HUES48 (cell line): ENCODE measurements at regions not wholly inside any gene's neighbourhood (a gene's known extent, or its start where the extent isn't known, plus 50 kb on each side); places are given as distances from the start of the nearest gene placed in this dataset.

Source experiments
- H3K27ac ChIP-seq: one replicate; pipeline ENCODE4 v1.7.0; 2013; ENCODE audit warnings: low read depth, low read length, inconsistent platforms
- H3K27me3 ChIP-seq: 2 replicates; pipeline ENCODE4 v1.6.1; 2013; ENCODE audit warnings: mild to moderate bottlenecking, low read length; ENCODE audit not compliant: control insufficient read depth, insufficient read depth
- H3K36me3 ChIP-seq: 2 replicates; pipeline ENCODE4 v1.6.1; 2013; ENCODE audit warnings: low read length; ENCODE audit not compliant: control insufficient read depth, insufficient read depth
- H3K4me1 ChIP-seq: 2 replicates; pipeline ENCODE4 v1.6.1; 2013; ENCODE audit warnings: mild to moderate bottlenecking, low read length; ENCODE audit not compliant: control insufficient read depth, insufficient read depth
- H3K4me3 ChIP-seq: 2 replicates; pipeline ENCODE4 v1.5.1; 2013; ENCODE audit warnings: mild to moderate bottlenecking, low read depth, low read length
- H3K9ac ChIP-seq: 2 replicates; pipeline ENCODE4 v1.6.1; 2013; ENCODE audit warnings: mild to moderate bottlenecking, low read depth, low read length, moderate library complexity
- H3K9me3 ChIP-seq: 2 replicates; pipeline ENCODE4 v1.6.1; 2013; ENCODE audit warnings: low read length; ENCODE audit not compliant: control insufficient read depth, insufficient read depth

GRCh38 chr22:48870436-48870835 lies 957.2 kb downstream of the BRD1 start:
- Histone ChIP-seq H3K36me3 (no peaks in the 10 kb centered on the region), H3K27me3 (no peaks in the 10 kb centered on the region), H3K9me3 (no peaks in the 10 kb centered on the region), H3K27ac (no peak overlapping the region), H3K4me1 (no peaks in the 10 kb centered on the region), H3K4me3 (no peak overlapping the region), H3K9ac (no peak overlapping the region)

GRCh38 chr22:48869788-48870187 lies 957.9 kb downstream of the BRD1 start:
- Histone ChIP-seq H3K9me3 (no peaks in the 10 kb centered on the region), H3K4me1 (no peaks in the 10 kb centered on the region), H3K27ac (no peak overlapping the region), H3K4me3 (no peak overlapping the region), H3K27me3 (no peaks in the 10 kb centered on the region), H3K9ac (no peak overlapping the region), H3K36me3 (no peaks in the 10 kb centered on the region)

GRCh38 chr22:48869161-48869560 lies 958.5 kb downstream of the BRD1 start:
- H3K27me3 ChIP-seq: no peaks in the 10 kb centered on the region
- H3K9ac ChIP-seq: no peak overlapping the region
- no peaks in the 10 kb centered on the region for H3K9me3 ChIP-seq
- H3K4me3 ChIP-seq: no peak overlapping the region
- no peak overlapping the region for H3K27ac ChIP-seq
- no peaks in the 10 kb centered on the region for H3K4me1 ChIP-seq
- H3K36me3 ChIP-seq: no peaks in the 10 kb centered on the region

GRCh38 chr22:48868554-48868953 lies 959.1 kb downstream of the BRD1 start:
- no peak overlapping the region for H3K27ac ChIP-seq
- no peaks in the 10 kb centered on the region for H3K27me3 ChIP-seq
- no peak overlapping the region for H3K4me3 ChIP-seq
- H3K9ac ChIP-seq: no peak overlapping the region
- no peaks in the 10 kb centered on the region for H3K4me1 ChIP-seq
- no peaks in the 10 kb centered on the region for H3K9me3 ChIP-seq
- no peaks in the 10 kb centered on the region for H3K36me3 ChIP-seq

- no peaks in the 10 kb centered on the region for H3K27me3 ChIP-seq
- no peaks in the 10 kb centered on the region for H3K9me3 ChIP-seq
- no peaks in the 10 kb centered on the region for H3K4me1 ChIP-seq
- no peaks in the 10 kb centered on the region for H3K36me3 ChIP-seq
- no peak overlapping the region for H3K4me3 ChIP-seq
- no peak overlapping the region for H3K9ac ChIP-seq
- no peak overlapping the region for H3K27ac ChIP-seq
Measured at GRCh38 chr22:48867891-48868290, 959.8 kb downstream of the BRD1 start.

- no peaks in the 10 kb centered on the region for H3K4me1 ChIP-seq
- no peaks in the 10 kb centered on the region for H3K27me3 ChIP-seq
- no peak overlapping the region for H3K4me3 ChIP-seq
- no peak overlapping the region for H3K9ac ChIP-seq
- no peak overlapping the region for H3K27ac ChIP-seq
- no peaks in the 10 kb centered on the region for H3K36me3 ChIP-seq
- no peaks in the 10 kb centered on the region for H3K9me3 ChIP-seq
Measured at GRCh38 chr22:48866906-48867681, 960.6 kb downstream of the BRD1 start.

- H3K9me3 ChIP-seq: no peaks in the 10 kb centered on the region
- no peaks in the 10 kb centered on the region for H3K36me3 ChIP-seq
- no peak overlapping the region for H3K9ac ChIP-seq
- H3K4me3 ChIP-seq: no peak overlapping the region
- no peaks in the 10 kb centered on the region for H3K4me1 ChIP-seq
- no peak overlapping the region for H3K27ac ChIP-seq
- H3K27me3 ChIP-seq: no peaks in the 10 kb centered on the region
Measured at GRCh38 chr22:48864748-48865147, 962.9 kb downstream of the BRD1 start.

- H3K27me3 ChIP-seq: no peaks in the 10 kb centered on the region
- H3K4me1 ChIP-seq: no peaks in the 10 kb centered on the region
- no peak overlapping the region for H3K4me3 ChIP-seq
- H3K9ac ChIP-seq: no peak overlapping the region
- H3K27ac ChIP-seq: no peak overlapping the region
- no peaks in the 10 kb centered on the region for H3K36me3 ChIP-seq
- no peaks in the 10 kb centered on the region for H3K9me3 ChIP-seq
Measured at GRCh38 chr22:48863965-48864528, 963.6 kb downstream of the BRD1 start.

GRCh38 chr22:48860557-48860956 lies 967.1 kb downstream of the BRD1 start:
- Histone ChIP-seq H3K9ac (no peak overlapping the region), H3K36me3 (no peaks in the 10 kb centered on the region), H3K27ac (no peak overlapping the region), H3K27me3 (no peaks in the 10 kb centered on the region), H3K4me3 (no peak overlapping the region), H3K4me1 (no peaks in the 10 kb centered on the region), H3K9me3 (peaks cover 9% of the 10 kb centered on the region; the same call in 1 of the 2 replicates)

- Histone ChIP-seq H3K27me3 (no peaks in the 10 kb centered on the region), H3K9me3 (peaks cover 9% of the 10 kb centered on the region; the same call in 1 of the 2 replicates), H3K4me1 (no peaks in the 10 kb centered on the region), H3K9ac (no peak overlapping the region), H3K4me3 (no peak overlapping the region), H3K36me3 (no peaks in the 10 kb centered on the region), H3K27ac (no peak overlapping the region)
Measured at GRCh38 chr22:48858856-48859255, 968.8 kb downstream of the BRD1 start.

- Histone ChIP-seq H3K4me1 (no peaks in the 10 kb centered on the region), H3K27me3 (no peaks in the 10 kb centered on the region), H3K27ac (no peak overlapping the region), H3K9ac (no peak overlapping the region), H3K4me3 (no peak overlapping the region), H3K36me3 (no peaks in the 10 kb centered on the region), H3K9me3 (peaks cover 9% of the 10 kb centered on the region; the same call in 1 of the 2 replicates)
Measured at GRCh38 chr22:48858121-48858520, 969.6 kb downstream of the BRD1 start.
